HG03565 (cell line): ENCODE measurements at regions not wholly inside any gene's neighbourhood (a gene's known extent, or its start where the extent isn't known, plus 50 kb on each side); places are given as distances from the start of the nearest gene placed in this dataset.

Experiments
- ATAC-seq: cut with Tn5 transposase; IDR thresholded peaks from one replicate; pipeline ENCODE4 v1.9.1; 2021; ENCODE audit warnings: mild to moderate bottlenecking, moderate library complexity; ENCODE audit not compliant: unreplicated experiment

DNA sequence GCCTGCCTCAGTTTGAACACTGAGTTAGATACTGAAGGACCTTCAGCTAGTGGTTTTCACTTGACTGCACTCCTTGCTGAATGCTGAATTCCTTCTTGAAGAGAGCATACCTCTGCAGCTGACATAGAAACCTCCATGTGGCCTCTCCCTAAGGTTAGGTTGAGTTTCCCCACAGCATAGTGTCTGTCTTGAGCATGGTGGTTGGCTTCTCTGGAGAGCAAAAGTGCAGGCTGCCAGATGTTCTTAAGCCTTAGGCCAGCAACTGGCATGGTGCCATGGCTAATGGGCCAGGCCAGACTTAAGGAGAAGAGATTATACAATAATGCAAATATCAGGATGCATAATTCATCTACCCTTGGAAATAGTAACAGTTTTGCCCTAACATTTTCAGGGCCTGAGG, 545.6 kb upstream of the ZNF385D start:
- no peak for ATAC-seq

DNA sequence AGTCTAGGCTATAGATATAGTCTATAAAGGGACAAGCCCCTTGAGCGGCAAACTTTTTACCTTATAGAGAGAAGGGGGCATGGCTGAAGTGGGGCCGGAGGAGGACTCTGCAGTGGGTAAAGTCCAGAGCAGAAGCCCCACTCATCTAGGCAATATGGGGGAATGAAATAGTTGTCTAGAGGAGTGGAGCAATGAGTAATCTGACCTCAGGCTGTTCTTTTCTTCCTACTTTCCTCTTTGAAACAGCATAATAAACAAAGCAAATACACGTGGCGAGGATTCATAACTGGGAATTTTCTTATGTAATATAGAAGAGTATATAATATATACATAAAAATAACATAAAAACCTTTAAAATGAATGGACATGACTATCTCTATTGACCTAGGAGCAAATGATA, 546.4 kb upstream of the ZNF385D start:
- no peak for ATAC-seq

DNA sequence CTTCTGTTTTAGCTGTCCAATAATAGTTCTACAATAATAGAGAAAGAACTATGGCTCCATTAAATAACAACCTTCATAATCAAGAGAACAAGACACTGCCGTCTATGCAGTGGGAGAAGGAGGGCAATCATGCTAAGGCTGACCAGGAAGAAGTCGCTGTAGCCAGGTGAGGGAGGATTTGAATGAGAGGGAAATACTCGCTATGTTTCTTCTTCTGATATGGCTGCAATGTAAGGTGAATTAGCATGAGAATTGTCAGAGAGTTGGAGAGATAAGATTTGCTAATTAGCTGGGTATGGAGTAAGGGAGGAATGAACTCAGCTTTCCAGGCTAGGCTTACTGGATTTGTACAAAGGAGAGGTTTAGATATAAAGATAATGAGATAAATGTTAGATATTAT, 555.4 kb upstream of the ZNF385D start:
- ATAC-seq: no peak

DNA sequence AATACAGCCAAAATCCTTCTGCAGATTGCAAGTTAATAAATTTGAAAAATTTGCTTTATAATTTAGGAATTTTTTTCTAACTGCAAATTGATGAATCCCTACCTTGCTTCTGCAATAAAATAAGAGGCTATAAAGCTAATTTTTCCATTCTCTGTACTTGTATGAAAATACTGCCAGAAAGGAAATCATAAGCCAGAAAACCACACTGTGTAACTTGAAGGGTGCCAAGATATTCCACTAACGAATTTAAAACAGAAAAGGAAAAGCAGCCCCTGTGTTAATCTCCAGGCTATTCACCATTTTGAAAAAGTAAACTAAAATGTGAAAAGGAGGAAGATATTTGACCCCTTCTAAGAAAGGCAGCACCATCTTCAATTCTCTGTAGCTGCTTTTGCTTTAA, 557.9 kb upstream of the ZNF385D start:
- no peak for ATAC-seq

DNA sequence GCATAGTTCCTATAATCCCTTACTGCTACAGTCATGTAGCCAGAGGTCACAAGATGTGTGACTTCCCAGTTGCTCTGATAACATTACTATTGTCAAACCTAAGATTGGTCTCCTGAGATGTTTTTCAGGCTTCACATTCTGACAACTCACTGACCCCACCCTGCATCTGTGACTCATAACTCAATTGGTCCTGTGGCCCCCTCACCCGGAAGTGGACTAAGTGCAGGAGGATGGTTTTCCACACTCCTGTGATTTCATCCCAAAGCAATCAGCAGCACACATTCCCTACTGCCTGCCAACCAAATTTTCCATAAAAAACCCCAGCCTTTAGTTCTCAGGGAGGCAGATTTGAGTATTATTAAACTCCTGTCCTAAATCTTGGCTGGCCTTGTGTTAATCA, 564.9 kb upstream of the ZNF385D start:
- no peak for ATAC-seq

DNA sequence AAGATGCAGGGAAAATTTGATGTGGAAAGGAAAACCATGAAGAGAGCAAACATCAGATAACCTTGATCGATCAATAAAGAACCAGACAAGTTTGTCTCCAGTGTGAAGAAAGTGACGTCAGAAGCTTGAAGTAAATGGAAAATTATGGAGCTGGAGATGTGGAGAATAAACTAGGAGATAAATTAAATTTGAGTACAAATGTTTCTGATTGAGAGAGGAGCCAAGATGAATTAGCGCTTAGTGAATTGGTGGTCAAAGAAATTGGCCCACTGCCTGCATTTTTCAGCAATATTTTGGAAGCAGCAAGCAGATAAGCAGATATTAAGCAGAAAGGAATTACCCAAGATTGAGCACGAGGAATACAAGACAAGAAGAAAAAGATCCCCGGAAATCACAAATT, 567.3 kb upstream of the ZNF385D start:
- no peak for ATAC-seq

DNA sequence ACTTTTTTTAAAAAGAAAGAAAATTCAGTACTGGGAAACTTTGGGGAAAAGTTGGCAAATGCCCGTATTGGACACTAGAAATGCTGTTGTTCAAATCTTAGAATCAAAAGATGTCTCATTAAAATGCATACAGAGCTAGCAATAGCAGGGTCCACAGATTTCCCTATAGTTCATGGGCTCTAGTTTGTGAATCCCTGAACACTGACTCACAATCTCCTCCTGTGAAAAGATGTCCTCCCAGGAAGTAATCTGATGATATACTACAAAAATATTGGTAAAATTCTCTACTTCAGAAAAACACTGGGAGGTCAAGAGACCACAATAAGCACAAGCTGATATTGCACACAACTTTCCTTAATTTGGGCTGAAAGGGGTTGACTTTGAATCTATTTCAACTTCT, 568.4 kb upstream of the ZNF385D start:
- ATAC-seq: no peak

DNA sequence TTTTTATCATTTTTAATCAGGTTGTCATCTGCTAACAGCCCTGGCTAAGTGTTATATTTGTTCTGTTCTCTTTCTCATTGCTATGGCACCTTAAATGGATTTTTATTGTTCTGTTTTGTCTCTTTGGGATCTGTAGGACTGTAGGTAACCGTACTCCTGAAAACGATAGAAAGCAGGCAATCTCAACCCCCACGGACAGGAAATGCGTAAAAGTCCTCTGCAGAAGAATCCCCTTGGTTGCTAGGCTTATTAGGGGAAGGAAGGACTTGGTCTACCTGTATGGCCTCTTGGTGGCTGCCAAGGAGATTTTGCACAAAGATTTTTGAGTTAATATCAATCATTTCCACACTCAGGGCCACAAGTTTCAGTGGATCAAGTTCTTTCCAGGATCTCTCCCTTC, 571.9 kb upstream of the ZNF385D start:
- no peak for ATAC-seq

DNA sequence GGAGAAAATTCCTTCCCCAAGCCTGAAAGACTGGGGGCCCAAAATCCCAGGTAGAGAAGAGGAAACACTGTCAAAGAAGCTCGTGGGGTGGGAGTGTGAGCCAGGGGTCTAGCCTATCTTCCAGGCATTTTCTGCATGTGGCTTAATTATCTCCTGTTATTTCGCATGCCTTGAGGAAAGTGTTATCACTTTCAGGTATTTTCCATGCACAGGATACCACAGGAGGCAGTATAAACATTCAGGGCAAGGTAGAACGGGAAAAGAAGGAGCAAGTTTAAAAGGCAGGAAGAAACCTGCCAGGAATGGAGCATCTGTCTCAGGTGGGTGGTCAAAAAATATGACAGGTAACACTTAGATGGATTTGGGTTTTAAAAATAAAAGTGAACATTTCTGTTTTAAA, 575.3 kb upstream of the ZNF385D start:
- ATAC-seq: no peak

DNA sequence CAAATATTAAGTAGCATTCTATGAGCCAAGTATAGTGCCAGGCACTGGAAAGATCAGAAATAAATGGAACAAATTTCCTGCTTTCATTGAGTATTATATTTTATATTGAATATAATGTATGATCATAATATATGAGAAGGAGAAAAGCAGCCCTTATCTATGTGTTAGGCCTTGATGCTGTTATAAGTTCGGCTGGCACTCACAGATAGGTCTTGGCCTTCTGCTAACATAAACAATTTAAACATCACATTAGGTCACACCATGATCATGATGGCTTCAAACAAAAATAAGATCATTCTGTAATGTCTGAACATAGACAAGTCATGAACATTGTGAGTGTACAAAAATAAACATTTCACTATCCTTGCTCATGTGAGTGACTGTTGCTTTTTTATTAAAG, 584.0 kb upstream of the ZNF385D start:
- no peak for ATAC-seq

DNA sequence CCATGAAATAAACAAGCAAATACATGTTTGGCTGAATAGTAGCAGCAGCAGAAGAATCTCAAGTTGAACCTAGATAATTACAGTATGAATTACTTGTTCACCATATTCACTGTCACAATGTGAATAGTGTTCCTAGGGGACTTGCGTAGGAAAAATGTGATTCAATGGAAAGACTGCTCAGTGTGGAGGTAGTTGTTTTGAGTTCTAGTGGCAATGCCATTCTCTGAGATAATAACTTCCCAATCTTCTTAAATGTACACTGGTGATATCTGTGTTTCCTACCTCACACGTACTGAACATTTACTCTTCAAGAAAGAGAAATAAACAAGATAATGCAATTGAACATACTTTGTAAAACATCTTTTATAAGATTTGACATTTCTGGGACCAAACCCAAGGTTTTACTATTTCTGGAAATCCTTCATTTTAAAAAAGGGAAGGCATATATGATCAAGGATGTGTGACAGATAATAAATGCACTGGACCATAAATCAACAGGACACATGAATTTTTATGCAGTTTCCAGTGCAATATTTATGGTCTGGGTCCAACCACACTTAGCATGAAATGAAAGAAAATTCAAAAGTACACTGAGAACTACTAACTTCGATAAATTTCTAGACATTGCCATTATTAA, 598.3 kb upstream of the ZNF385D start:
- no peak for ATAC-seq

DNA sequence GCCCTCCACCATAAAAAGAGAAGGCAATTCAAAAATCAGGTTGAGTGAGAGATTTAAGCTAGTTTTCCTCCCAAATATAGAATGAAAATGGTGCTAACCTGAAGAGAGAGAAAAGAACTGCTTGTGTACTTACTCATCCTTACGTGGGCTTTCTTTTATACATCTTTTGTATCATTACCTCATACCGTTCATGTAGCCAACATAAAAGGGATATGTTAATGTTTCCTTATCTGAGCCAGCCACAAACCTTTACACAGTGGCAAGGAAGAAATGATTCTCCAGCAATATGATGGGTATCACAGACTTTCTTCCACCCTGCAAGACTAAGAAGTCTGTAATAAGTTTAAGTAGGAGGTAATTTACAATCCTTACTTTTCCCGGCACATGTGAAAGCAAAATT, 600.8 kb upstream of the ZNF385D start:
- ATAC-seq: no peak

DNA sequence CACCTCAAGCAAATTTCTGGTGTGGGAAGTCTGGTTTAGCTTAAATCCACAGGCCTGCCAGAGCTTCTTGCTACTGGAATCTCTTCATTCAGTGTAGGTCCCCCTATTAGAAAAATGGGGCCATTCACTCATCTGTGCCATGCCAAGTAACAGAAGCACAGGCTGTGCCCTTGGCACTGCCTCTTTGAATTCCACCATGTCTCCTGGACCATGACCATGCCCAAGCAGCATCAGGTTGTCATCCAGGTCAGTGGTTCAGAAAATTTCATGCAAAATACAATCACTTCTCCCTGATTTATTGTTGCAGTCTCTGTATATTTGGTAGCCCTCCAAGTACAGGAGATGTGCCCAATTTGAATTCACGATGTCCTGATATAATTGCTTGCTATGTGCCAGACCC, 602.1 kb upstream of the ZNF385D start:
- ATAC-seq: no peak

DNA sequence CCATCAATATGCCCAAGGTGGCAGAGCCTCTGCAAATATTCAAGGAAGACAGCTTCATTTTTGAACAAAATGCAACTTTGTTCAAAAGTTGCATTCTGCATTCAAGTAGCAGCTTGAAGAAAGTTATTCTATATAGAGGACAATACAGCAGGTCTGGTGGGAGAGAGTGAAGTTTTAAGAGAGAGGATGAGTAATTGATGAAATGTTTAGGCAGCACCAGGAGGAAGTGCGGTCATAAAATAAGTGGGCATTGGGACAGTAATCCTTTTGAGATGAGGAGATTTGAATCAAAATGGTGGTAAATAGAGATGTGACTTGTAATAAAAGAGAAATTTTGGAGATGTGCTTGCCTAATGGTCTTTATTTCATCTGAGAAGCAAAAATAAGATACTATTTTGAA, 607.3 kb upstream of the ZNF385D start:
- no peak for ATAC-seq

DNA sequence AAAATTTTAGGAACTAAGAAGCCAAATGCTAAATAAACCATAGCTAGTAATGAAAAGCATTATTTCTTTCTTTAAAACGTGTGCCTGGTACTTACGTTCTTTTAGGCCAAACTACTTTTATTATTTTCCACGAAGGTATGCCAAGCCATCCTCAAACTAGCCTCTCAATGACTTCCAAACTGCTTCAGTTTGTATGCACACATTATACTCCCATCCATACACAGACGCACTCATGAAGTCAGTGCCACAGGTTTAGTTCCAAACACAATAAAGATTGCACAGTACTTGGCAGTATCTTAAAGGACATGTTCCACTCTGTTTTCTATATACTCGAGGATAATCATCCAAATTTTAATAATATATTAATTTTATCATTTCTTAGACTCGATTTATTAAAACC, 609.2 kb upstream of the ZNF385D start:
- no peak for ATAC-seq

DNA sequence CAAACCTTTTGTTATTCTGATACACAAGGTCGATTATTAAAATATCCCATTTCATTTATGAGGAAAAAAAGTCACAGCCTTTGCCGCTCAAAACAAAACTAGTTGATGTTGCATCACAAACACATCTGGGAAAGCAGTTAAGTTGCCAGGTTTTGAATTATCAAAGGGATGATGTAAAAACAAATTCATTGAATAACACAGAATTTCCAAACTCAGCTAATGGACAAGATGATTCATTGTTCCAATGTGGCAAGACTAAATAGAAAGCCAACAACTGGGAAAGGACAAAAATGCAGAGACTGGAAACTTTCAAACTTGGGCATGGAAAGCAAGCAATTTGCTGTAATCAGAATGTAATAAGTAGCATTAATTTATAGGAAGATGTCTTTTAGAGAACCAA, 610.0 kb upstream of the ZNF385D start:
- no peak for ATAC-seq

DNA sequence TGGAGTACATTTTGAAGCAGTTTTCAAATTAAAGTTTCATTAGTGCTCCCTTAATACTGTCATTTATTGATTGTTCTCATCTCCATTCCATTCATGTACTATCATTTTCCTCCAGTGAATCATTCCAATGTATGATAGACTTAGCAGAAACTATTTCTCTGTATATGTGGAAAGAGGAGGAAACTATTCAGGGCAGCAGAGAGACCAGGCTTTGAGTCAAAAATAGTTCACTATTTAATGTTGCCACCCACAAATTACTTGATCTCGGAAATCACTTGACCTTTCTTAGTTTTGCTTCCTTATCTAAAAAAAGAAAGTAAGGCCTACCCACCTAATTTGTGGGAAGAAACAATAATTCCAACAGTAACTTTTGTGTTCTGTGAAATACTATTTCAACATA, 610.5 kb upstream of the ZNF385D start:
- ATAC-seq: no peak

DNA sequence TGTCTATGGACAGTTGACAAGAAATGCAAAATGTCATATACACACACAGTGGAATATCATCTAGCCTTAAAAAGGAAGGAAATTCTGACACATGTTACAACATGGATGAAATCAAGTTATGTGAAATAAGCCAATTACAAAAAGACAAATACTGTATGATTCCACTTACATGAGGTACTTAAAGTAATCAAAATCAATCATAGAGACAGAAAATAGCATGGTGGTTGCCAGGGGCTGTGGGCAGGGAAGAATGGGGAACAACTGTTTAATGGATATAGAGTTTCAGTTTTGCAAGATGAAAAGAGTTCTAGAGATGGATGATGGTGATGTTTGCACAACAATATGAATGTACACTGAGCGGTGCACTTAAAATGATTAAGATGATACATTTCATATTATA, 613.8 kb upstream of the ZNF385D start:
- ATAC-seq: no peak

DNA sequence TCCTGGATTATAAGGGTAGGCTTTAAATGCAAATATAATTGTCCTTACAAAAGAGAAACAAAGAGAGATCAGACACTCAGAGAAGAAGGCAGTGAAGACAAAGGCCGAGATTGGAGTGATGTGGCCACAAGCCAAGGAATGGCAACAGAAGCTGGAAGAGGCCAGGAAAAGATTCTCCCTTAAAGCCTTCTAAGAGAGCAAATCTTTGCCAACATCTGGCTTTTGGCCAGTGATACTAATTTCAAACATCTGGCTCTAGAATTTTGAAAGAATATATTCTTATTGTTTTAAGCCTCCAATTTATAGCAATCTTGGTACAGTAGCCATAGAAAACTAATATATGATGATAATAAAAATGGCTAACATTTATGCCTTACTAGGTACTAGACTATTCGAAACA, 615.8 kb upstream of the ZNF385D start:
- ATAC-seq: no peak

DNA sequence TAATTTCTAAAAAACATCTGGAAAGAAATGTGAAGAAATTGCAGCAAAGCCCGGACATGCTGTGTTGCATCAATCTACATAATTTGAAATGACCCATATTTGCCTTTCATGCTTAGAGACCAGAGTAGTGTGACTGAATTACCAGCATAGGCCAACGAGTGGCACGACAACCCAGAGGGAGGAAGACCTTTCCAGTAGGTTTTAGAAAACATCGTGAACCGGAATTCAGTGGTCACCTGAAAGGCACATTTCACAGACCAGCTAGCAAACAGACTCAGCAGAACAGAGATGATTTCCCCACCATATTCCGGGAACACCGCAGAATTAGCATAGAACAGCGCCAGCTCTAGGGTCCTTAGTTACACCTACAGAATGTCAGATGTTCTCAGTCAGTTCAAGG, 620.0 kb upstream of the ZNF385D start:
- no peak for ATAC-seq

DNA sequence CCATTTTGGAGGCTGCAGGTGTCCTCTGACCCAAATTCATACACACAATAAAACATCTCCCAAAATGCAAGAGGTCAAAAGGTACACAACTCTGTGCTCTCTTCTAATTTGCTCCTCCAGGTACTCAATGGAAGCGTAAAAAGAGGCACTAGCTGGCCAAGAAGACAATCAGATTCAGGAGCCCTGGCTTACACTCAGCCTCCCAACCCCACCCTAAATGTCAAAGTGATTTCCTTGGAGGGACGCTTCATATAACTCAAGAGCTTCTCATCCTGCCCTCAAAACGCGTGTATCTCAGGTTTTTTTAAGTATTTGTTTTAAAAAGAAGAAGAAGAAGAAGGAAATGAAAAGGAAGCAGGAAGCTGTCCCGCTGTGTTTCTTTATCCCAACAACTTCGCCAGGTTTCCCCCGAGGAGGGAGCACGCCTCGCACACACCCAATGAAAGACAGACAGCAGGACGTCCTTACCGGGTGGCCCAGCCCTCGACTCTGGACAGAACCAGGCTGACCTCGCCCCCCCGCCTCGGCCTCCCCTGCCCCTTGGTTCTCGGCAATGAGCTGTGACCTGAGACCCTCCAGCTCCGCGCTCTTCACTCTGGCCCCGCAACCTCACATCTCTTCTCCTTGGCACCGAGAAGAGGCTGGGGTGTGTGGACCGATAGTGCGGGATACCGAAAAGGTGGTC, 620.7 kb upstream of the ZNF385D start:
- ATAC-seq: no peak

DNA sequence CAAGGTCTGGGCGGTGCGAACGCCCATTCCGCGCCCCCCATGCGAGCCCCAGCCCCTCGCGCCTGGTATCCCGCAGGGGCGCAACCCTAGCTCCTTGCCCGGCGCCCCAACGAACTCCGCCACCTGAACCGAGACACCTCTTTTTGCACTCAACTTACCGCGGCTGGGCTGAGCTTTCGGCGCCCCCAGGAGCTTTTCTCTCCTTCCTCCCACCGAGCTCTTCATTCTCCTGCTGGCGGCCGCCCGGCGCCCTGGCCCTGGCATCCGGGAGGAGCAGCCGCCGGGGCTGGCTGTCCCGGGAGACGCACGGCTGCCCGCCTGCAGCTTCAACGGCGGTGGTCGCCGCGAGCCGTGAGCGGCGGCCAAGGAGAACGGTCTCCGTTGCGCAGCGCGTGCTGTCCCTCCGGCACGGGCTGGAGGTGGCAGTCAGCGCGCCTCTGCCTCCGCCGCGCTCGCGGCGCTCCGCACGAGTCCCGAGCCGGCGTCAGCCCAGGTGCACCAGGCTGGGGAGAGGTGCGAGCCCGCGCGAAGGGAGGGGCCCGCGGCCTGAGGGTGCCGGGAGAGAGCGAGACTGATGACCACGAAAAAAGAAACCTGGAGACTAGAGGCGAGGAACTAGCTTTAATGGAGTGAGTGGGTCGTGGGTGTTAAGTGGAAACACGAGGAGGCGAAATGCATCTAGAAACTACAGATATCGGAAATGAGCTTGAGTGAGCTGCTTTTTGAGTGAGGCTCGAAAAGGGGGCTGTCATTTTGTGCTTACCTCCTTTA, 621.5 kb upstream of the ZNF385D start:
- ATAC-seq: no peak
